ENCODE measurements at regions not wholly inside any gene's neighbourhood (a gene's known extent, or its start where the extent isn't known, plus 50 kb on each side); places are given as distances from the start of the nearest gene placed in this dataset.

DNA sequence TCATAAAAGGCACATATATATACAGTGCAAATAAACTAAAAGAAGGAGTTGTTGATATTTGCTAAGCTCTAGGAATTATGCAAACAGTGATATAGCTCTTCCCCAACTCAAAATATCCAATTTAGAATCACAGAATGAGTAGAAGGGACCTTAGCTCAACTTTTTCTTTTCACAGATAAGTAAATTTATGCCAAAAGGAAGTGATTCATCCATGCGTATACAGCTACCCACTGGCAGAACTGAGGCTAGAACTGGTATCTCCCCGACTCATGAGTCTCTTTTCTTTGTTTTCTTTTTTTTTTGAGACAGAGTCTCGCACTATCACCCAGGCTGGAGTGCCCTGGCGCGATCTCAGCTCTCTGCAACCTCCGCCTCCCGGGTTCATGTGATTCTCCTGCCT lies 54.2 kb upstream of the SVIL start:
- Histone ChIP-seq H3K36me3 (peaks cover 0 to 5% of the 10 kb centered on the region in 2 donors), H3K4me1 (peaks cover 13 to 67% of the 10 kb centered on the region in 2 donors), H3K4me3 (no peak overlapping the region), H3K27me3 (no peaks in the 10 kb centered on the region), H3K27ac (peak overlapping the region; percentile 20 to 89), H3K9me3 (no peaks in the 10 kb centered on the region)
- TF ChIP-seq, protein P1, sequence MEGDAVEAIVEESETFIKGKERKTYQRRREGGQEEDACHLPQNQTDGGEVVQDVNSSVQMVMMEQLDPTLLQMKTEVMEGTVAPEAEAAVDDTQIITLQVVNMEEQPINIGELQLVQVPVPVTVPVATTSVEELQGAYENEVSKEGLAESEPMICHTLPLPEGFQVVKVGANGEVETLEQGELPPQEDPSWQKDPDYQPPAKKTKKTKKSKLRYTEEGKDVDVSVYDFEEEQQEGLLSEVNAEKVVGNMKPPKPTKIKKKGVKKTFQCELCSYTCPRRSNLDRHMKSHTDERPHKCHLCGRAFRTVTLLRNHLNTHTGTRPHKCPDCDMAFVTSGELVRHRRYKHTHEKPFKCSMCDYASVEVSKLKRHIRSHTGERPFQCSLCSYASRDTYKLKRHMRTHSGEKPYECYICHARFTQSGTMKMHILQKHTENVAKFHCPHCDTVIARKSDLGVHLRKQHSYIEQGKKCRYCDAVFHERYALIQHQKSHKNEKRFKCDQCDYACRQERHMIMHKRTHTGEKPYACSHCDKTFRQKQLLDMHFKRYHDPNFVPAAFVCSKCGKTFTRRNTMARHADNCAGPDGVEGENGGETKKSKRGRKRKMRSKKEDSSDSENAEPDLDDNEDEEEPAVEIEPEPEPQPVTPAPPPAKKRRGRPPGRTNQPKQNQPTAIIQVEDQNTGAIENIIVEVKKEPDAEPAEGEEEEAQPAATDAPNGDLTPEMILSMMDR (IDR thresholded peaks at IDR 0.05) = no peak
- DNase-seq = no peak
- intact Hi-C loops (cut with DNase I) = no loop called here
- ATAC-seq = peak; percentile 24

DNA sequence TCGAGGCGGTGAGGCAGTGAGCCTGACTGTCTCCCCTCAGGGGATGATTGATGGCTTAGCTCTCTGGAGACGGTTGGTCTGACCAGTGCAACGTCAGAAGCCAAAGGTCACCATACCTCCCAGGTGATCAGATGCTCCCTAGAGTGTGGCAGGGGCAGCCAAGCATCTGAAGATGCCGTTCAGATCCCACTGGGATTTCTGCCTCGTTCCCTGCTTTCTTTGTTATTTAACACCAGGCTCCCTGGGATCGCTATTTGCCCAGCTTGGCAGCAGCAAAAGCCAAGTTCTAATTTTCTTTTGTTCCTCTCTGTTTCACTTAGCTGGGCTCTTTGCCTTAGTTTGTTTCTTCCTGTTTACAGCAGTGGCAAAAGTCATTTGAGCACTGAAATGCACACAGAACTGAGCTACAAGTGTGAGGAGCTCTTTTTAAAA lies 53.5 kb upstream of the SVIL start:
- Histone ChIP-seq H3K27me3 (no peaks in the 10 kb centered on the region), H3K4me1 (peaks cover 13 to 66% of the 10 kb centered on the region in 2 donors), H3K4me3 (no peak overlapping the region), H3K9me3 (no peaks in the 10 kb centered on the region), H3K27ac (peak overlapping the region in 1 of 2 donors; percentile 89), H3K36me3 (peaks cover 0 to 5% of the 10 kb centered on the region in 2 donors)
- intact Hi-C loops (cut with DNase I) = no loop called here
- no peak for DNase-seq
- TF ChIP-seq, protein P1 (IDR thresholded peaks at IDR 0.05) = no peak
- peak; percentile 28 for ATAC-seq

DNA sequence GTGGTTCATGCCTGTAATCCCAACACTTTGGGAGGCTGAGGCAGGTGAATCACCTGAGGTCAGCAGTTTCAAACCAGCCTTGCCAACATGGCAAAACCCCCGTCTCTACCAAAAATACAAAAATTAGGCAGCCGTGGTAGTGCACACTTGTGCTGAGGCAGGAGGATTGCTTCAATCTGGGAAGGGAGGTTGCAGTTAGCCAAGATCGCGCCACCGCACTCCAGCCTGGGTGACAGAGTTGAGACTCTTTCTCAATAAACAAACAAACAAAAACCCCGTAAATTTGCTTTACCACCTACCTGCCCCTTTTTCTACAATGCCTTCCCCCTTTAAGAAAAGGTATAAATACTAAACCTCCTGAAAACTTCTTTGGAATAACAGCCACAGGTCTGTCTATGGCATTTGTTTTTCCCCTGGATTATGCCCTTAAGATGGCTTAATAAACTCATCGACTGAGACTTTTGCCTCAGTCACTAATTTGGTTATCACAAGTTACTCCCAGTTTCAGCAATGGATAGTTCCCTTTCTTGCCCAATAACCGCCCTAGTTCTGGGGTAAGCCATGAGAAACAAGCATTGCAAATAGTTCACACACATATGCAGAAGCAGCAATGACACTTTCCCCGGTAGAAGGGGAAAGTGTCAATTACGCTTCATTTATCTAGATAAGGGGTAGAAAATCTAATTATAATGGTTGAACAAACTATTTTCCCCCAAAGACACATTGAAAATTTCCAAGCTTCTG lies 52.8 kb upstream of the SVIL start:
- H3K36me3 ChIP-seq = peaks cover 0 to 5% of the 10 kb centered on the region in 2 donors
- no peak overlapping the region for H3K4me3 ChIP-seq
- DNase-seq (peak in 1 of 4 donors; percentile 79), ATAC-seq (peak; percentile 22)
- no peaks in the 10 kb centered on the region for H3K9me3 ChIP-seq
- H3K27me3 ChIP-seq = no peaks in the 10 kb centered on the region
- H3K27ac ChIP-seq = peak overlapping the region; percentile 22 to 89
- intact Hi-C loops (cut with DNase I) = no loop called here
- TF ChIP-seq, protein P1 (IDR thresholded peaks at IDR 0.05) = no peak
- H3K4me1 ChIP-seq = peaks cover 13 to 66% of the 10 kb centered on the region in 2 donors

DNA sequence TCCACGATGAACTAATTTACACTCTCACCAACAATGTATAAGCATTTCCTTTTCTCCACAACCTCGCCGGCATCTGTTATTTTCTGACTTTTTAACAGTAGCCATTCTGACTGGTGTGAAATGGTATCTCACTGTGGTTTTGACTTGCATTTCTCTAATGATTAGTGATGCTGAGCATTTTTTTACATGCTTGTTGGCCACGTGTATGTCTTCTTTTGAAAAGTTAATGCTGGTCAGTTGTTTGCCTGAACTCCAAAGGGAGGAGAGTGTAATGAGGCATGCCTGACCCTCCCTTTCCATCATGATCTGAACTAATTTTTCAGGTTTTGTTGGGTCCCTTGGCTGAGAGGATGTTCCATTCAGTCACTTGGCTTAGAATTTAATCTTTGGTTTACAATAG lies 50.7 kb upstream of the SVIL start:
- peak overlapping the region in 1 of 2 donors; percentile 89 for H3K27ac ChIP-seq
- H3K36me3 ChIP-seq = peaks cover 0 to 5% of the 10 kb centered on the region in 2 donors
- ATAC-seq (no peak), DNase-seq (no peak)
- H3K27me3 ChIP-seq = no peaks in the 10 kb centered on the region
- no peak overlapping the region for H3K4me3 ChIP-seq
- TF ChIP-seq, protein P1 (IDR thresholded peaks at IDR 0.05) = no peak
- intact Hi-C loops (cut with DNase I) = no loop called here
- no peaks in the 10 kb centered on the region for H3K9me3 ChIP-seq
- H3K4me1 ChIP-seq = peaks cover 8 to 75% of the 10 kb centered on the region in 2 donors
